Nephron (organoid): ENCODE measurements at regions not wholly inside any gene's neighbourhood (a gene's known extent, or its start where the extent isn't known, plus 50 kb on each side); places are given as distances from the start of the nearest gene placed in this dataset.

Experiments used
- H3K27ac Mint-ChIP-seq, 3 experiments: 2 replicates each; pipeline ENCODE4 v1.8.0; 2020; ENCODE audit warnings: mixed read lengths in 3 of 3, mild to moderate bottlenecking in 2 of 3, moderate library complexity in 1 of 3
- H3K27me3 Mint-ChIP-seq: 2 replicates; pipeline ENCODE4 v1.8.0; 2021; ENCODE audit warnings: low read depth, mild to moderate bottlenecking, moderate library complexity, mixed read lengths
- H3K36me3 Mint-ChIP-seq: 2 replicates; pipeline ENCODE4 v1.8.0; 2020; ENCODE audit warnings: low read depth, mixed read lengths
- H3K4me1 Mint-ChIP-seq: 2 replicates; pipeline ENCODE4 v1.8.0; 2020; ENCODE audit warnings: mixed read lengths
- H3K4me3 Mint-ChIP-seq, 3 experiments: 2 replicates each; pipeline ENCODE4 v1.8.0; 2020; ENCODE audit warnings: mild to moderate bottlenecking in 3 of 3, mixed read lengths in 3 of 3, moderate library complexity in 2 of 3
- H3K9me3 Mint-ChIP-seq: 2 replicates; pipeline ENCODE4 v1.8.0; 2020; ENCODE audit warnings: mixed read lengths
- TF ChIP-seq, protein P1 (sequence below), 3 experiments: fragments of 200-600 bp; sonication (generic); IDR thresholded peaks; one replicate each; pipeline ENCODE4 v1.5.0; 2021; ENCODE audit warnings: antibody characterized with exemption in 3 of 3; ENCODE audit not compliant: unreplicated experiment in 3 of 3

GRCh38 chr16:86353148-86353547 lies 157.2 kb upstream of the FOXF1 start:
- Mint-ChIP-seq H3K4me1 (no peaks in the 10 kb centered on the region), H3K9me3 (peaks cover 15% of the 10 kb centered on the region), H3K27me3 (peaks cover 96% of the 10 kb centered on the region), H3K27ac (no peak overlapping the region), H3K36me3 (peaks cover 5% of the 10 kb centered on the region), H3K4me3 (no peak overlapping the region)
- TF ChIP-seq, protein P1, sequence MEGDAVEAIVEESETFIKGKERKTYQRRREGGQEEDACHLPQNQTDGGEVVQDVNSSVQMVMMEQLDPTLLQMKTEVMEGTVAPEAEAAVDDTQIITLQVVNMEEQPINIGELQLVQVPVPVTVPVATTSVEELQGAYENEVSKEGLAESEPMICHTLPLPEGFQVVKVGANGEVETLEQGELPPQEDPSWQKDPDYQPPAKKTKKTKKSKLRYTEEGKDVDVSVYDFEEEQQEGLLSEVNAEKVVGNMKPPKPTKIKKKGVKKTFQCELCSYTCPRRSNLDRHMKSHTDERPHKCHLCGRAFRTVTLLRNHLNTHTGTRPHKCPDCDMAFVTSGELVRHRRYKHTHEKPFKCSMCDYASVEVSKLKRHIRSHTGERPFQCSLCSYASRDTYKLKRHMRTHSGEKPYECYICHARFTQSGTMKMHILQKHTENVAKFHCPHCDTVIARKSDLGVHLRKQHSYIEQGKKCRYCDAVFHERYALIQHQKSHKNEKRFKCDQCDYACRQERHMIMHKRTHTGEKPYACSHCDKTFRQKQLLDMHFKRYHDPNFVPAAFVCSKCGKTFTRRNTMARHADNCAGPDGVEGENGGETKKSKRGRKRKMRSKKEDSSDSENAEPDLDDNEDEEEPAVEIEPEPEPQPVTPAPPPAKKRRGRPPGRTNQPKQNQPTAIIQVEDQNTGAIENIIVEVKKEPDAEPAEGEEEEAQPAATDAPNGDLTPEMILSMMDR (IDR thresholded peaks at IDR 0.05; ENCODE audit: unreplicated experiment in 3 of 3): no peak

DNA sequence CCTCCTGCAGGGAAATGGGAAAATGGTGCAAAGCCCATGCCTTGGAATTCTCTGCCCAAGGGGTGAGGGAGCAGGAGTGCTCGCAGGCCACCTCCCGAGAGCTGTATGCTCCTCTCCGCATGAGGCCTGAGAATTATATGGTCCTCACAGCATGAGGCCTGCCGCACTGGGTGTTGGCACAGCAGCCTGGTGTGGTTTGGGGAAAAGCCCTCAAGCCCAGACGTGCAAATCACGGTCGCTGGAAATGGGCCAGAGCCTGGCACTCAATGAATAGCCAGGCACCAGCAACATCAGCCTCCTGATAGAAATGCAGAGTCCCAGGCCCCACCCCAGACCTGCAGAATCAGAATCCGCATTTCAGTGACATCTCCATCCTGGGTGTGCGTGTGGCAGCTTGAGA lies 156.4 kb upstream of the FOXF1 start:
- H3K36me3 Mint-ChIP-seq: peaks cover 5% of the 10 kb centered on the region
- H3K4me3 Mint-ChIP-seq: no peak overlapping the region
- TF ChIP-seq, protein P1 (IDR thresholded peaks at IDR 0.05; ENCODE audit: unreplicated experiment in 3 of 3): no peak
- no peak overlapping the region for H3K27ac Mint-ChIP-seq
- H3K9me3 Mint-ChIP-seq: peaks cover 15% of the 10 kb centered on the region
- H3K27me3 Mint-ChIP-seq: peaks cover 95% of the 10 kb centered on the region
- H3K4me1 Mint-ChIP-seq: no peaks in the 10 kb centered on the region

DNA sequence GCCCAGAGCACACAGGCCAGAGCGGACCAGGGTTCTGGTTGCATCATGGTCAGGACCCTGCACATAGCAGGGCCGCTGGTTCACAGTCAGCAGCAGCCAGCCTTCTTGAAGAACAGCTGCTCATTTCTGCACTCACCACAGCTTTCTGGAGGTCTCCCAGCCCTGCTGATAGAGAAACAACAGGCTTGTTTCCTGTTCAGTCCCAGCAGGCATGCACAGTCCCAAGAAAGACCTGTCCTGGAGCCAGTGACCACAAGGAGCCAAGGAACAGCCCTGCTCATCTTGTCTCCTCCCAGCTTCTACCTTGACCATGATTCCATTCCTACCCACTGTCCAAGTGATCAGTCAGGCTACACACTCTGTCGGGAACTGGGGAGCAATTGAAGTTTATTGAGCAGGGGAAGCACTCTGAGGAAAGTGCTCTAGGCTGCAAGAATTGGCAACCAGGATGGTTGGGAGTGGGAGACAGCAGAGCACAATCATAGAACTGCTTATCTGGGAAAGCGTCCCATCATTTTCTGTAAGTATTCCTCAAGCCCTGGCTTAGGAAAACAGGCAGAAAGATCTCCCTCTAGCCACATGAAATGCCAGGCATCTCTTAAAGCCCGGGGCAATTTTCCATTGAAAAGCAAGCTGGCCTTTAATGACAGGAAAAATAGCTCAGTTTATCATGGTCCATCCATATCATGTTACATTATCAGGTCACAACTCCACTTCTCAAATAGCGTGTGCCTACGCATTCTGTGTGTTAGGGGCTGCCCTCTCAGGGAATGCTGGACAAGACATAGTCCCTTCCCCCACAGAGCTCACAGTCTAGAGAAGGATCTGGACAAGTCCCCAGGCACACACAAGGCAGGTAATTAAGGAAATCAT lies 155.4 kb upstream of the FOXF1 start:
- Mint-ChIP-seq H3K9me3 (peaks cover 13% of the 10 kb centered on the region), H3K4me3 (no peak overlapping the region), H3K4me1 (no peaks in the 10 kb centered on the region), H3K27ac (no peak overlapping the region), H3K36me3 (peaks cover 5% of the 10 kb centered on the region), H3K27me3 (peaks cover 95% of the 10 kb centered on the region)
- TF ChIP-seq, protein P1 (IDR thresholded peaks at IDR 0.05; ENCODE audit: unreplicated experiment in 3 of 3): no peak

- H3K4me3 Mint-ChIP-seq: no peak overlapping the region
- H3K36me3 Mint-ChIP-seq: peaks cover 5% of the 10 kb centered on the region
- H3K27me3 Mint-ChIP-seq: peaks cover 95% of the 10 kb centered on the region
- no peak overlapping the region for H3K27ac Mint-ChIP-seq
- H3K4me1 Mint-ChIP-seq: no peaks in the 10 kb centered on the region
- peaks cover 13% of the 10 kb centered on the region for H3K9me3 Mint-ChIP-seq
- TF ChIP-seq, protein P1 (IDR thresholded peaks at IDR 0.05; ENCODE audit: unreplicated experiment in 3 of 3): no peak
Measured at GRCh38 chr16:86355531-86355930, 154.8 kb upstream of the FOXF1 start.

DNA sequence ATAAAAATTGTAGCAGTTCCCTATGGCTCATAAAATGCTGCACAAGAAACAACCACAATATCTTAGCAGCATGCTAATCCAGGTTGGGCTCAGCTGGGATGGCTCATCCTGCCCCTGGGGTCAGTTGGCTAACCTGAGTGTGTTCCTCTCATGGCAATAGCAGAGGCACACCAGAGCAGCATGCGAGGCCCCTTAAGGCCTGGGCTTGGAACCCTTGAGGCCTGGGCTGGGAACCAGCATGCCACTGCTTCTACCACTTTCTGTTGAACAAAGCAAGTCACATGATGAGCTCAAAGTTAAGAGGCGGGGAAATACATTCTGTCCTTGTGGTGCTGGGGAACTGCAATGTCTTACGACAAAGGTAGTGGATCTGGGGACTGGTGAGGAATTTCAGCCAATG lies 154.4 kb upstream of the FOXF1 start:
- H3K27me3 Mint-ChIP-seq: peaks cover 95% of the 10 kb centered on the region
- peaks cover 5% of the 10 kb centered on the region for H3K36me3 Mint-ChIP-seq
- peaks cover 11% of the 10 kb centered on the region for H3K9me3 Mint-ChIP-seq
- TF ChIP-seq, protein P1 (IDR thresholded peaks at IDR 0.05; ENCODE audit: unreplicated experiment in 3 of 3): no peak
- H3K27ac Mint-ChIP-seq: no peak overlapping the region
- H3K4me1 Mint-ChIP-seq: no peaks in the 10 kb centered on the region
- H3K4me3 Mint-ChIP-seq: no peak overlapping the region

DNA sequence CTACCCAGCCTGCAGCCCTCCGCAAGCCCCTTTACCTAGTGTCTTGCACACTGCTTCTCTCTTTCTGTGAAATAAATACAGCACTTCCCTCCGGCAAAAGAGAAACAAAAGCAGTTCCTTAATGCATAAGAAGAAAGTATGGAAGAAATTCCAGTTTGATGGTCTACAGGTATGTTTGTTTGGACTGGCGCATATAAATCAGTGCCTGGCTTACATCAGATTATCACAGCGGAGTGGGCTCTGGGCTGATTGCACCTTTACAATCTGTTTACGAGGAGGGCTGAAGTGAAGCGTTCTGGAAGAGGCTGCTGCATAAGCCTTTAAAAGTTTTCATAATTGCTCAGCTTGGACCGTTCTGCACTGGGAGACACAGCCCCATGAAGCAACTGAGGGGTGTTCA lies 153.5 kb upstream of the FOXF1 start:
- Mint-ChIP-seq H3K4me3 (no peak overlapping the region), H3K9me3 (peaks cover 10% of the 10 kb centered on the region), H3K4me1 (no peaks in the 10 kb centered on the region), H3K36me3 (peaks cover 5% of the 10 kb centered on the region), H3K27ac (no peak overlapping the region), H3K27me3 (peaks cover 95% of the 10 kb centered on the region)
- TF ChIP-seq, protein P1 (IDR thresholded peaks at IDR 0.05; ENCODE audit: unreplicated experiment in 3 of 3): no peak
